HEK293 (cell line): ENCODE measurements at regions not wholly inside any gene's neighbourhood (a gene's known extent, or its start where the extent isn't known, plus 50 kb on each side); places are given as distances from the start of the nearest gene placed in this dataset.

Experiments used
- CTCF ChIA-PET: fragments of 350-600 bp; formaldehyde crosslinking; extraction: SDS; loops from one replicate; lab custom pipeline; 2021; ENCODE audit warnings: antibody characterized with exemption; lab: Yijun Ruan, JAX
- POLR2A ChIA-PET: fragments of 300-600 bp; formaldehyde crosslinking; extraction: SDS; loops from one replicate; lab custom pipeline; 2020; ENCODE audit warnings: antibody characterized with exemption, inconsistent platforms; lab: Yijun Ruan, JAX
- H3K27ac ChIP-seq: fragments of 200-500 bp; sonication (Bioruptor generic); 2 replicates; pipeline ENCODE4 v1.5.1; 2014; ENCODE audit warnings: low read depth, low read length, control low read depth, inconsistent platforms; ENCODE audit errors: extremely low read depth
- H3K36me3 ChIP-seq, 2 experiments: fragments of 200-500 bp in 1 of 2; sonication (Bioruptor generic) in 1 of 2; 1 replicate in 1 of 2; 2 replicates in 1 of 2; pipeline ENCODE4 v1.5.1; 2014 to 2017; ENCODE audit warnings: inconsistent platforms in 2 of 2, low read length in 2 of 2; ENCODE audit not compliant: control insufficient read depth in 2 of 2, insufficient read depth in 1 of 2
- H3K4me1 ChIP-seq: fragments of 200-500 bp; sonication (Bioruptor generic); 2 replicates; pipeline ENCODE4 v1.5.1; 2014; ENCODE audit warnings: mild to moderate bottlenecking, low read length, inconsistent platforms; ENCODE audit not compliant: control insufficient read depth, insufficient read depth
- H3K4me3 ChIP-seq: 2 replicates; pipeline ENCODE4 v1.5.1; 2011; ENCODE audit warnings: low read depth, mild to moderate bottlenecking, control low read depth, low read length, moderate library complexity
- H3K9me3 ChIP-seq: fragments of 200-500 bp; sonication (Bioruptor generic); 2 replicates; pipeline ENCODE4 v1.5.1; 2014; ENCODE audit warnings: low read depth, low read length, inconsistent platforms; ENCODE audit not compliant: control insufficient read depth, insufficient read depth
- BCL11A ChIP-seq: fragments of 450-650 bp; formaldehyde crosslinking; IDR thresholded peaks from 2 replicates; pipeline ENCODE4 v1.5.1; 2016; ENCODE audit warnings: low read depth, missing biosample characterization, missing genetic modification characterization
- ELK4 ChIP-seq: IDR thresholded peaks from 2 replicates; pipeline ENCODE4 v1.6.1; 2011; ENCODE audit warnings: mild to moderate bottlenecking, low read depth, low read length, borderline replicate concordance
- PRDM2 ChIP-seq: fragments of 450-650 bp; formaldehyde crosslinking; IDR thresholded peaks from 2 replicates; pipeline ENCODE4 v1.5.1; 2016; ENCODE audit warnings: missing biosample characterization, missing genetic modification characterization, borderline replicate concordance
- ZBTB7A ChIP-seq: fragments of 450-650 bp; formaldehyde crosslinking; IDR thresholded peaks from 2 replicates; pipeline ENCODE4 v1.5.1; 2016; ENCODE audit warnings: low read depth, missing biosample characterization, missing genetic modification characterization
- ZNF155 ChIP-seq: fragments of 450-650 bp; formaldehyde crosslinking; IDR thresholded peaks from 2 replicates; pipeline ENCODE4 v1.5.1; 2016; ENCODE audit warnings: missing biosample characterization, missing genetic modification characterization
- ZNF174 ChIP-seq: fragments of 450-650 bp; formaldehyde crosslinking; IDR thresholded peaks from 2 replicates; pipeline ENCODE4 v1.5.0; 2017; ENCODE audit warnings: missing biosample characterization, mild to moderate bottlenecking, missing genetic modification characterization
- ZNF19 ChIP-seq: fragments of 450-650 bp; formaldehyde crosslinking; IDR thresholded peaks from 2 replicates; pipeline ENCODE4; 2016; ENCODE audit warnings: missing biosample characterization, missing genetic modification characterization, low read depth
- ZNF239 ChIP-seq: fragments of 450-650 bp; formaldehyde crosslinking; IDR thresholded peaks from 2 replicates; pipeline ENCODE4 v1.5.1; 2016; ENCODE audit warnings: missing biosample characterization, missing genetic modification characterization
- ZNF266 ChIP-seq: fragments of 450-650 bp; formaldehyde crosslinking; IDR thresholded peaks from 2 replicates; pipeline ENCODE4 v1.5.1; 2016; ENCODE audit warnings: missing biosample characterization, missing genetic modification characterization, low read depth
- ZNF362 ChIP-seq: fragments of 450-650 bp; formaldehyde crosslinking; IDR thresholded peaks from 2 replicates; pipeline ENCODE4 v1.5.1; 2016; ENCODE audit warnings: missing biosample characterization, missing genetic modification characterization
- ZNF404 ChIP-seq: fragments of 450-650 bp; formaldehyde crosslinking; IDR thresholded peaks from 2 replicates; pipeline ENCODE4 v1.5.1; 2017; ENCODE audit warnings: missing biosample characterization, missing genetic modification characterization
- ZNF544 ChIP-seq: fragments of 450-650 bp; formaldehyde crosslinking; IDR thresholded peaks from 2 replicates; pipeline ENCODE4 v1.5.0; 2017; ENCODE audit warnings: missing biosample characterization, missing genetic modification characterization
- ZNF555 ChIP-seq: fragments of 450-650 bp; formaldehyde crosslinking; conservative IDR thresholded peaks from 2 replicates; pipeline ENCODE4 v1.5.1; 2017; ENCODE audit warnings: missing biosample characterization, mild to moderate bottlenecking, missing genetic modification characterization, inconsistent platforms
- ZNF558 ChIP-seq: fragments of 450-650 bp; formaldehyde crosslinking; IDR thresholded peaks from 2 replicates; pipeline ENCODE4 v1.5.1; 2016; ENCODE audit warnings: missing biosample characterization, missing genetic modification characterization
- ZNF580 ChIP-seq: fragments of 450-650 bp; formaldehyde crosslinking; IDR thresholded peaks from 2 replicates; pipeline ENCODE4 v1.5.1; 2016; ENCODE audit warnings: missing biosample characterization, missing genetic modification characterization

- POLR2A ChIA-PET, result no interaction called here
Measured at GRCh38 chr3:69452295-69452694, 66.4 kb upstream of the FRMD4B start.

More at GRCh38 chr3:69452295-69452694, 66.4 kb upstream of the FRMD4B start:
- H3K4me1 ChIP-seq, result no peaks in the 10 kb centered on the region
- no peaks in the 10 kb centered on the region for H3K36me3 ChIP-seq
- no peaks in the 10 kb centered on the region for H3K9me3 ChIP-seq
- no peak overlapping the region for H3K4me3 ChIP-seq
- TF ChIP-seq ZNF174 (tag by site-specific recombination) (no peak), ZNF239 (no peak), ZNF580 (tag by site-specific recombination) (no peak), ZNF266 (no peak), BCL11A (no peak), ZNF558 (tag by site-specific recombination) (no peak), ZNF19 (tag by site-specific recombination) (no peak), ELK4 (no peak), ZNF555 (tag by site-specific recombination) (no peak), PRDM2 (tag by site-specific recombination) (no peak), ZNF404 (no peak), ZNF544 (no peak), ZNF362 (tag by site-specific recombination) (no peak), ZNF155 (tag by site-specific recombination) (no peak), ZBTB7A (tag by site-specific recombination) (no peak)
- CTCF ChIA-PET, result interaction anchor here (0.5 to 1.4 kb wide), 4 partner anchors 12 to 219 kb away, joined by 3 to 4 read pairs (median 4); no protein-coding TSS in a partner anchor
- no peak overlapping the region for H3K27ac ChIP-seq
